ENCODE measurements at regions not wholly inside any gene's neighbourhood (a gene's known extent, or its start where the extent isn't known, plus 50 kb on each side); places are given as distances from the start of the nearest gene placed in this dataset.

- H3K27ac ChIP-seq: no peak overlapping the region
- TF ChIP-seq CTCF (conservative IDR thresholded peaks at IDR 0.05): no peak
- TF ChIP-seq ZFX (IDR thresholded peaks at IDR 0.05): no peak
Observed at GRCh38 chr4:151991884-151992167, 231.0 kb upstream of the GATB start.

GRCh38 chr4:151991001-151991883 lies 230.4 kb upstream of the GATB start:
- TF ChIP-seq ZFX (IDR thresholded peaks at IDR 0.05): no peak
- TF ChIP-seq CTCF (conservative IDR thresholded peaks at IDR 0.05): no peak
- H3K27ac ChIP-seq: no peak overlapping the region

DNA sequence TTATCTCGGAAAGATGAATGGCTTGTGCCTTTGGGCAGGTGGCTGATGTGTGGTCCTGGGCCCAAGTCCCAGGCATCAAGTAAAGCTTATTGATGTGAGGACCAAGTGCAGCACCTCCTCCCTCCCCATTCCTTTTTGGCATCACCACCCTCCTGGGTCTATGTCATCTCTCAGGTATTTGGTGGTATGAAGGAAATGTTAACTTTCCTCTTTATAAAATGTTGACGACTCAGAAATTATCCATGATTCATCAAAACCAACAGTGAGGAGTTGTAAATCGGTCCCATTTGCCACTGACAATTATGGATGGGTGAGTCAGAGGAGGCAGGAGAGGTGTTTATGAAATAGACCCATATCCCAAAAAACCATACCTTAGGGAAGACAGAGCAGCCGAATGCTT lies 229.4 kb upstream of the GATB start:
- no peak overlapping the region for H3K27ac ChIP-seq
- TF ChIP-seq CTCF (conservative IDR thresholded peaks at IDR 0.05) (no peak), ZFX (IDR thresholded peaks at IDR 0.05) (no peak)

DNA sequence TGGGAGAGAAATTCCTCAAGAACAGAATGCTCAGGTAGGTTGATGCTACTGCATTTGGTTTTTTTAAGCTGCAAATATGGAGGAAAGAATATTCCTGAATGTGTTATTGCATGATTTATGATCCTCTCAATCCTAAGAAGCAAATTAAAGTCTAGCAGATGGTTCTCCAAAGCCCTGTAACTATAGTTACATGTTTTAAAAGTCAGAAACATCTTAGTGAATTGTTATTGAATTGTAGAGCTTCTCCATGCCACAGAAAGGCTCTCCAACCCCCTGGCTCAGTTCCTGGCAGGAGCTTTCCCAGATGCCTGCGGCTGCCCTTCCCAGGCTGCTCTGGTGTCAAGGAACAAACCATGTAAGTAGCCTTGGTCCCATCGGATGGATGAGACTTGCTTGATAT lies 227.8 kb upstream of the GATB start:
- H3K27ac ChIP-seq: no peak overlapping the region
- no peak for TF ChIP-seq ZFX (IDR thresholded peaks at IDR 0.05)
- TF ChIP-seq CTCF (conservative IDR thresholded peaks at IDR 0.05): no peak

- no peak overlapping the region for H3K27ac ChIP-seq
- TF ChIP-seq ZFX (IDR thresholded peaks at IDR 0.05) (no peak), CTCF (conservative IDR thresholded peaks at IDR 0.05) (no peak)
Observed at GRCh38 chr4:151987606-151988005, 226.8 kb upstream of the GATB start.

- TF ChIP-seq CTCF (conservative IDR thresholded peaks at IDR 0.05): no peak
- TF ChIP-seq ZFX (IDR thresholded peaks at IDR 0.05): no peak
- no peak overlapping the region for H3K27ac ChIP-seq
Observed at GRCh38 chr4:151983854-151984253, 223.0 kb upstream of the GATB start.

DNA sequence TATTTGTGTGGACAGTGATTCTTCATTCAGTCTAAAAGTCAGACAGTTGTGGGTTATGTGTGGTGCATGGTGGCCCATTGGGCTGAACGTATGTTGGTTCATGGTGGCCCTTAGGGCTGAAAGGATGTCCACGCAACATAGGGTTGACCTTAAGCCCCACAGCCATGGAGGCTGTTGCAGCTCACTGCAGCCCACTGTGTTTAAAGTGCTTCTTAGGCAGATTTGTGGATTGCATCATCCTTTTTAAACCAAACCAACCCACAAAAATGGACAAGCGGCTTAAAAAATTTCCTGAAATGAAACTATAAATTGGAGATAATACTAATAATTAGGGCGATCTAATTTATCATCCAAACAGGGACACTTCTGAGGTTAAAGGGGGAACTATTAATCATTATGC lies 219.0 kb upstream of the GATB start:
- TF ChIP-seq ZFX (IDR thresholded peaks at IDR 0.05) (no peak), CTCF (conservative IDR thresholded peaks at IDR 0.05) (no peak)
- H3K27ac ChIP-seq: no peak overlapping the region
